ENCODE measurements at regions not wholly inside any gene's neighbourhood (a gene's known extent, or its start where the extent isn't known, plus 50 kb on each side); places are given as distances from the start of the nearest gene placed in this dataset.

DNA sequence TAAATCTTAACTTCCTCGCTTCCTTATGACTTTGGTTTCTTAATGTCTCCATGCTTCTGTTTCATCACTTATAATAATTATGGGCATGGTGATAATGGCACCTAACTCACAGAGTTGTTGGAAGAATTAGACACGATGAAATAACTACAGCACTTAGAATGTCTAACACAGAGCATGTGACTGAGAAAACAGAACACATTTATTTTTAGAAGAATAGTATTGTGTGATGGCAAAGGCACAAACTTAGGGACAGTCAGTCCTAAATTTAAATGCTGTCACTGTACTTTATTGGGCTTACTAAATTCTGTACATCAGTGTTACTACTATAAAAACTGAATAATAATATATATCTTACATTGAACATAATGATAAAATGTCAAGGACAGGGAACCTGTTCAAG lies 391.1 kb upstream of the JAG1 start:
- Histone ChIP-seq H3F3A (ENCODE audit: low read depth) (no peaks in the 10 kb centered on the region), H3K4me3 (ENCODE audit: low read length, poor library complexity, severe bottlenecking) (no peak overlapping the region), H3K79me2 (ENCODE audit: insufficient read depth, low read length) (no peaks in the 10 kb centered on the region), H3K9me2 (replicated peaks; ENCODE audit: low read depth, low read length) (no peaks in the 10 kb centered on the region), H3K36me3 (ENCODE audit: insufficient read depth, low read length) (no peaks in the 10 kb centered on the region), H3K9ac (ENCODE audit: low read depth, low read length, poor library complexity, severe bottlenecking) (no peak overlapping the region), H3K27me3 (ENCODE audit: insufficient read depth, low read length, poor library complexity, severe bottlenecking) (no peaks in the 10 kb centered on the region), H3K9me3 (ENCODE audit: insufficient read depth, low read depth, low read length) (no peaks in the 10 kb centered on the region), H4K20me1 (ENCODE audit: insufficient read depth, low read length, poor library complexity, severe bottlenecking) (no peaks in the 10 kb centered on the region), H3K4me2 (ENCODE audit: low read depth, low read length, poor library complexity, severe bottlenecking) (no peak overlapping the region), H2AFZ (ENCODE audit: low read length) (no peak overlapping the region), H3K4me1 (ENCODE audit: insufficient read depth, low read length, poor library complexity, severe bottlenecking) (no peaks in the 10 kb centered on the region)
- no peak for TF ChIP-seq EZH2phosphoT487 (IDR thresholded peaks at IDR 0.05; ENCODE audit: borderline replicate concordance)
- TF ChIP-seq, protein P1, sequence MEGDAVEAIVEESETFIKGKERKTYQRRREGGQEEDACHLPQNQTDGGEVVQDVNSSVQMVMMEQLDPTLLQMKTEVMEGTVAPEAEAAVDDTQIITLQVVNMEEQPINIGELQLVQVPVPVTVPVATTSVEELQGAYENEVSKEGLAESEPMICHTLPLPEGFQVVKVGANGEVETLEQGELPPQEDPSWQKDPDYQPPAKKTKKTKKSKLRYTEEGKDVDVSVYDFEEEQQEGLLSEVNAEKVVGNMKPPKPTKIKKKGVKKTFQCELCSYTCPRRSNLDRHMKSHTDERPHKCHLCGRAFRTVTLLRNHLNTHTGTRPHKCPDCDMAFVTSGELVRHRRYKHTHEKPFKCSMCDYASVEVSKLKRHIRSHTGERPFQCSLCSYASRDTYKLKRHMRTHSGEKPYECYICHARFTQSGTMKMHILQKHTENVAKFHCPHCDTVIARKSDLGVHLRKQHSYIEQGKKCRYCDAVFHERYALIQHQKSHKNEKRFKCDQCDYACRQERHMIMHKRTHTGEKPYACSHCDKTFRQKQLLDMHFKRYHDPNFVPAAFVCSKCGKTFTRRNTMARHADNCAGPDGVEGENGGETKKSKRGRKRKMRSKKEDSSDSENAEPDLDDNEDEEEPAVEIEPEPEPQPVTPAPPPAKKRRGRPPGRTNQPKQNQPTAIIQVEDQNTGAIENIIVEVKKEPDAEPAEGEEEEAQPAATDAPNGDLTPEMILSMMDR (conservative IDR thresholded peaks at IDR 0.05; ENCODE audit: low read length), result no peak

DNA sequence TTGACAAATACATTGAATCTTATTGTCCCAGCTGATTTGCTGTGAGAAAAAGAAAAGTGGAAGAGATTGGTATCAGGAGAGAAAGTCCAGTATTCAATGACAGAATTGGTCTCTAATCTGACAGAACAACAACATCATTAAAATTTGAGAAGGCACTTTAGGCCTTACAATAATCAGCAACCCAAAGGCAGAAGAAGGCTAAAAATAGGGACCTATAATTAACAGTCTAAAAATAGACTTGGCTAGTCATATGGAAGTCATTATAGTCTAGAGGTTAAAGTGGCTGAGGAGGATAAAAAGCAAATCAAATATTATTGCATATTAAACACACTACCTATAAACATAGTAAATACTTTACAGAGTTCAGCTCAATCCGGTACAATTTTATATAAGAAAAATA lies 393.6 kb upstream of the JAG1 start:
- H3K27me3 ChIP-seq (ENCODE audit: insufficient read depth, low read length, poor library complexity, severe bottlenecking), result no peaks in the 10 kb centered on the region
- no peaks in the 10 kb centered on the region for H3K4me1 ChIP-seq (ENCODE audit: insufficient read depth, low read length, poor library complexity, severe bottlenecking)
- H2AFZ ChIP-seq (ENCODE audit: low read length), result no peak overlapping the region
- no peak overlapping the region for H3K4me2 ChIP-seq (ENCODE audit: low read depth, low read length, poor library complexity, severe bottlenecking)
- H3K9me2 ChIP-seq (replicated peaks; ENCODE audit: low read depth, low read length), result no peaks in the 10 kb centered on the region
- no peak overlapping the region for H3K4me3 ChIP-seq (ENCODE audit: low read length, poor library complexity, severe bottlenecking)
- no peaks in the 10 kb centered on the region for H3F3A ChIP-seq (ENCODE audit: low read depth)
- H3K9me3 ChIP-seq (ENCODE audit: insufficient read depth, low read depth, low read length), result no peaks in the 10 kb centered on the region
- H3K79me2 ChIP-seq (ENCODE audit: insufficient read depth, low read length), result no peaks in the 10 kb centered on the region
- H4K20me1 ChIP-seq (ENCODE audit: insufficient read depth, low read length, poor library complexity, severe bottlenecking), result no peaks in the 10 kb centered on the region
- H3K36me3 ChIP-seq (ENCODE audit: insufficient read depth, low read length), result no peaks in the 10 kb centered on the region
- H3K9ac ChIP-seq (ENCODE audit: low read depth, low read length, poor library complexity, severe bottlenecking), result no peak overlapping the region
- TF ChIP-seq, protein P1 (conservative IDR thresholded peaks at IDR 0.05; ENCODE audit: low read length), result no peak
- no peak for TF ChIP-seq EZH2phosphoT487 (IDR thresholded peaks at IDR 0.05; ENCODE audit: borderline replicate concordance)

DNA sequence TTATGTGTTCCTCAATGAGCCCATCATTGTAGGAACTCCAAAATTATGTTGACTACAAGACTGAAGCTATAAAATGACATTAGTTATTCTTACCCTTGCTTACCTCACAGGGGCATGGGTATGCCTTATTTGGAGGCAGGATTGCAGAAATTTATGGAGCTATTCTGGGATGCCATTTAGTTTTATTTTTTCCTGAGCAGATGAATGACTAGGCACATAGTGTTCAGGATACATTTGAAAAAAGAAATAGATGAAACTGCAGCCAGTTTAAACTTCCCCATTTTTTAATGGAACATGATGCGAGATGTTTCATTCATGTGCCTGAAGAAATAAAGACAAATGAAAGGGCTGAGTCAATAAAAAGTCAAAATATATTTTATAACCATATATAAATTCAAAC lies 399.2 kb upstream of the JAG1 start:
- Histone ChIP-seq H3K9me3 (ENCODE audit: insufficient read depth, low read depth, low read length) (no peaks in the 10 kb centered on the region), H3K79me2 (ENCODE audit: insufficient read depth, low read length) (no peaks in the 10 kb centered on the region), H3K9ac (ENCODE audit: low read depth, low read length, poor library complexity, severe bottlenecking) (no peak overlapping the region), H3K27me3 (ENCODE audit: insufficient read depth, low read length, poor library complexity, severe bottlenecking) (no peaks in the 10 kb centered on the region), H3K36me3 (ENCODE audit: insufficient read depth, low read length) (no peaks in the 10 kb centered on the region), H2AFZ (ENCODE audit: low read length) (no peak overlapping the region), H3K4me1 (ENCODE audit: insufficient read depth, low read length, poor library complexity, severe bottlenecking) (no peaks in the 10 kb centered on the region), H3K4me2 (ENCODE audit: low read depth, low read length, poor library complexity, severe bottlenecking) (no peak overlapping the region), H3K9me2 (replicated peaks; ENCODE audit: low read depth, low read length) (no peaks in the 10 kb centered on the region), H3K4me3 (ENCODE audit: low read length, poor library complexity, severe bottlenecking) (no peak overlapping the region), H3F3A (ENCODE audit: low read depth) (no peaks in the 10 kb centered on the region), H4K20me1 (ENCODE audit: insufficient read depth, low read length, poor library complexity, severe bottlenecking) (no peaks in the 10 kb centered on the region)
- TF ChIP-seq, protein P1 (conservative IDR thresholded peaks at IDR 0.05; ENCODE audit: low read length), result no peak
- no peak for TF ChIP-seq EZH2phosphoT487 (IDR thresholded peaks at IDR 0.05; ENCODE audit: borderline replicate concordance)
